PC-3 (cell line): ENCODE measurements at regions not wholly inside any gene's neighbourhood (a gene's known extent, or its start where the extent isn't known, plus 50 kb on each side); places are given as distances from the start of the nearest gene placed in this dataset.
"Not testable (repeated sequence)": the region's sequence is repeated elsewhere in the genome, so short reads cannot be mapped to it uniquely, and the experiment has no call there.

Experiments
- ATAC-seq: fragments of 200-7000 bp; cut with Tn5 transposase; 2 replicates; pipeline ENCODE4 v1.9.1; 2020; ENCODE audit warnings: mild to moderate bottlenecking, moderate library complexity
- BruUV-seq: library from RNA; stranded (reverse); fragments of 400-500 nt; replicated peaks from 2 replicates; lab custom pipeline; 2021; lab: Mats Ljungman, UMichigan
- CTCF ChIA-PET: fragments of 300-600 bp; sonication (Branson Sonifier 250); formaldehyde crosslinking; loops from one replicate; lab custom pipeline; 2022; ENCODE audit warnings: antibody characterized with exemption; lab: Charles Lee
- POLR2A ChIA-PET: fragments of 300-600 bp; sonication (Branson Sonifier 250); formaldehyde crosslinking; loops from one replicate; lab custom pipeline; 2022; ENCODE audit warnings: antibody characterized with exemption; ENCODE audit not compliant: unreplicated experiment; lab: Charles Lee
- DNase-seq: peaks from one replicate; pipeline ENCODE4 v3.0.0-alpha.2; 2015
- H2AFZ ChIP-seq: fragments of 300-600 bp; sonication (generic); 2 replicates; pipeline ENCODE4 v1.6.0; 2016; ENCODE audit warnings: antibody characterized with exemption, low read length
- H3F3A ChIP-seq: fragments of 300-600 bp; sonication (generic); one replicate; pipeline ENCODE4 v1.6.0; 2017; ENCODE audit warnings: antibody characterized with exemption, low read length, control low read depth, mild to moderate bottlenecking; ENCODE audit not compliant: unreplicated experiment
- H3K27ac ChIP-seq: fragments of 300-600 bp; sonication (generic); 2 replicates; pipeline ENCODE4 v1.5.1; 2016; ENCODE audit warnings: mild to moderate bottlenecking, low read length
- H3K27me3 ChIP-seq: fragments of 300-600 bp; sonication (generic); 2 replicates; pipeline ENCODE4 v1.6.1; 2016; ENCODE audit warnings: low read length, mixed read lengths
- H3K36me3 ChIP-seq: fragments of 300-600 bp; sonication (generic); 2 replicates; pipeline ENCODE4 v1.6.1; 2016; ENCODE audit warnings: low read depth, mixed run types, low read length, mixed read lengths
- H3K4me1 ChIP-seq: fragments of 300-600 bp; sonication (generic); 2 replicates; pipeline ENCODE4 v1.5.1; 2016; ENCODE audit warnings: low read length; ENCODE audit not compliant: insufficient read depth
- H3K4me2 ChIP-seq: fragments of 300-600 bp; sonication (generic); 2 replicates; pipeline ENCODE4 v1.6.0; 2016; ENCODE audit warnings: low read length
- H3K4me3 ChIP-seq: fragments of 300-600 bp; sonication (generic); 2 replicates; pipeline ENCODE4 v1.5.1; 2016; ENCODE audit warnings: mild to moderate bottlenecking, low read length, mixed read lengths
- H3K79me2 ChIP-seq: fragments of 300-600 bp; sonication (generic); 2 replicates; pipeline ENCODE4 v1.6.1; 2017; ENCODE audit warnings: low read length, mixed read lengths
- H3K9ac ChIP-seq: fragments of 300-600 bp; sonication (generic); 2 replicates; pipeline ENCODE4 v1.6.0; 2016; ENCODE audit warnings: mild to moderate bottlenecking, low read length
- H3K9me2 ChIP-seq: fragments of 300-600 bp; sonication (generic); replicated peaks from 2 replicates; pipeline ENCODE4 v1.6.1; 2016; ENCODE audit warnings: mixed run types, low read length, mixed read lengths
- H3K9me3 ChIP-seq: fragments of 300-600 bp; sonication (generic); 2 replicates; pipeline ENCODE4 v1.6.1; 2016; ENCODE audit warnings: low read length, mixed read lengths
- H4K20me1 ChIP-seq: fragments of 300-600 bp; sonication (generic); 2 replicates; pipeline ENCODE4 v1.6.1; 2016; ENCODE audit warnings: low read length, mixed read lengths
- EZH2 ChIP-seq: fragments of 300-600 bp; sonication (generic); IDR thresholded peaks from one replicate; pipeline ENCODE4 v1.6.1; 2017; ENCODE audit warnings: antibody characterized with exemption, mild to moderate bottlenecking, low read length; ENCODE audit not compliant: unreplicated experiment
- EZH2phosphoT487 ChIP-seq: fragments of 300-600 bp; sonication (generic); IDR thresholded peaks from 2 replicates; pipeline ENCODE4 v1.6.1; 2018; ENCODE audit warnings: mild to moderate bottlenecking, antibody characterized with exemption, low read length, borderline replicate concordance
- intact Hi-C: fragments of 100-400 bp; cut with micrococcal nuclease; formaldehyde crosslinking; loops from 2 replicates; pipeline ENCODE4 v1.9.0; 2023
- TF ChIP-seq, protein P1 (sequence below): fragments of 300-600 bp; sonication (generic); conservative IDR thresholded peaks from 2 replicates; pipeline ENCODE4 v1.5.1; 2017; ENCODE audit warnings: antibody characterized with exemption, low read depth, mild to moderate bottlenecking, low read length

DNA sequence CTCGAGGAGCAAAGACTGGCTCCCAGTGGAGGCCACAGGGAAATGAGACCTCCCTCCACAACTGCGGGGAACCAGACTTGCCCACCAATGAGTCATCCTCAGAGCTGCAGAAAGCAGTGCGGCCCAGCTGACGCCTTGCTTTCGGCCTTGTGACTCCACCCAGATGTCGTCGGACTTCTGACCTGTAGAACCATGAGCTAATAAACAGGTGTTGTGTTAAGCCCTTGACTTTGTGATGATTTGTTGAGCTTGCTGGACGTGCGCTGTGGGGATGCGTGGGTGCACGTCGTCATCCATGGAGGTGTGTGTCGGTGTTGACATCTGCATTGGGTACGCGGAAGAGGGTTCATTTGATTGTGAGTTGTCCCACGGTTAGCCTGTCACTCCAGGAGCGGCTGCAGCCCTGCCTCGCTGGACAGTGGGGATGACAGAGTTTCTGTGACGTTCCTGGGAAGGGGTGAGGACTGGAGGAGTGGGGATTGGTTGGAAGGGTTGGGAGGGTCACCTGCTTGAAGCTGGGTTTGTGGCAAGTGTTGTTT is 154.1 kb downstream of the SH3BP4 start:
- Histone ChIP-seq H3K4me1 (no peaks in the 10 kb centered on the region), H3K4me2 (no peak overlapping the region), H3K79me2 (no peaks in the 10 kb centered on the region), H3K9ac (no peak overlapping the region), H3F3A (no peaks in the 10 kb centered on the region), H3K27me3 (no peaks in the 10 kb centered on the region), H3K9me2 (no peaks in the 10 kb centered on the region), H3K9me3 (no peaks in the 10 kb centered on the region), H3K36me3 (no peaks in the 10 kb centered on the region), H2AFZ (no peak overlapping the region), H4K20me1 (no peaks in the 10 kb centered on the region), H3K27ac (no peak overlapping the region), H3K4me3 (no peak overlapping the region)
- DNase-seq (no peak), ATAC-seq (no peak)
- POLR2A ChIA-PET = no interaction called here
- CTCF ChIA-PET = interaction anchor here (0.6 kb wide), 3 partner anchors 225 to 862 kb away, joined by 3 to 4 read pairs (median 3); no protein-coding TSS in a partner anchor
- TF ChIP-seq EZH2 (no peak), EZH2phosphoT487 (no peak)
- TF ChIP-seq, protein P1, sequence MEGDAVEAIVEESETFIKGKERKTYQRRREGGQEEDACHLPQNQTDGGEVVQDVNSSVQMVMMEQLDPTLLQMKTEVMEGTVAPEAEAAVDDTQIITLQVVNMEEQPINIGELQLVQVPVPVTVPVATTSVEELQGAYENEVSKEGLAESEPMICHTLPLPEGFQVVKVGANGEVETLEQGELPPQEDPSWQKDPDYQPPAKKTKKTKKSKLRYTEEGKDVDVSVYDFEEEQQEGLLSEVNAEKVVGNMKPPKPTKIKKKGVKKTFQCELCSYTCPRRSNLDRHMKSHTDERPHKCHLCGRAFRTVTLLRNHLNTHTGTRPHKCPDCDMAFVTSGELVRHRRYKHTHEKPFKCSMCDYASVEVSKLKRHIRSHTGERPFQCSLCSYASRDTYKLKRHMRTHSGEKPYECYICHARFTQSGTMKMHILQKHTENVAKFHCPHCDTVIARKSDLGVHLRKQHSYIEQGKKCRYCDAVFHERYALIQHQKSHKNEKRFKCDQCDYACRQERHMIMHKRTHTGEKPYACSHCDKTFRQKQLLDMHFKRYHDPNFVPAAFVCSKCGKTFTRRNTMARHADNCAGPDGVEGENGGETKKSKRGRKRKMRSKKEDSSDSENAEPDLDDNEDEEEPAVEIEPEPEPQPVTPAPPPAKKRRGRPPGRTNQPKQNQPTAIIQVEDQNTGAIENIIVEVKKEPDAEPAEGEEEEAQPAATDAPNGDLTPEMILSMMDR = no peak
- intact Hi-C loops = loop anchor here (5.0 kb wide), 1 partner anchor 154 kb away; the partner anchor contains the start of gene SH3BP4
- BruUV-seq = no TSS peak

- Histone ChIP-seq H3K79me2 (no peaks in the 10 kb centered on the region), H3K9me3 (no peaks in the 10 kb centered on the region), H3K4me3 (no peak overlapping the region), H3K4me2 (no peak overlapping the region), H3F3A (no peaks in the 10 kb centered on the region), H4K20me1 (no peaks in the 10 kb centered on the region), H3K9ac (no peak overlapping the region), H3K36me3 (no peaks in the 10 kb centered on the region), H3K27me3 (no peaks in the 10 kb centered on the region), H3K4me1 (no peaks in the 10 kb centered on the region), H2AFZ (no peak overlapping the region), H3K27ac (no peak overlapping the region), H3K9me2 (no peaks in the 10 kb centered on the region)
- POLR2A ChIA-PET = no interaction called here
- intact Hi-C loops = loop anchor here (1.0 to 5.0 kb wide), 4 partner anchors 51 to 557 kb away; partner anchors contain the start of gene SH3BP4
- CTCF ChIA-PET = interaction anchor here (0.5 to 1.4 kb wide), 9 partner anchors 10 to 605 kb away, joined by 3 to 12 read pairs (median 5); no protein-coding TSS in a partner anchor
- TF ChIP-seq EZH2phosphoT487 = no peak
- TF ChIP-seq, protein P1 = peak; percentile 87
- DNase-seq (peak; percentile 81), ATAC-seq (peak; percentile 93)
- BruUV-seq = no TSS peak
Observed at GRCh38 chr2:235106874-235107639, 155.2 kb downstream of the SH3BP4 start.

GRCh38 chr2:235107640-235107951 is 155.8 kb downstream of the SH3BP4 start:
- Histone ChIP-seq H3K9ac (no peak overlapping the region), H2AFZ (no peak overlapping the region), H3K27me3 (no peaks in the 10 kb centered on the region), H3K4me3 (no peak overlapping the region), H3K79me2 (no peaks in the 10 kb centered on the region), H3K27ac (no peak overlapping the region), H3K4me2 (no peak overlapping the region), H3K9me2 (no peaks in the 10 kb centered on the region), H4K20me1 (no peaks in the 10 kb centered on the region), H3F3A (no peaks in the 10 kb centered on the region), H3K4me1 (no peaks in the 10 kb centered on the region), H3K36me3 (no peaks in the 10 kb centered on the region), H3K9me3 (no peaks in the 10 kb centered on the region)
- intact Hi-C loops = loop anchor here (1.0 to 5.0 kb wide), 4 partner anchors 51 to 557 kb away; partner anchors contain the start of gene SH3BP4
- ChIA-PET POLR2A (no interaction called here), CTCF (interaction anchor here (0.6 to 1.4 kb wide), 7 partner anchors 9 to 605 kb away, joined by 3 to 11 read pairs (median 5); no protein-coding TSS in a partner anchor)
- TF ChIP-seq EZH2 = no peak
- TF ChIP-seq, protein P1 = no peak
- TF ChIP-seq EZH2phosphoT487 = no peak
- DNase-seq (no peak), ATAC-seq (no peak)
- no TSS peak for BruUV-seq

- intact Hi-C loops = loop anchor here (5.0 kb wide), 1 partner anchor 157 kb away; the partner anchor contains the start of gene SH3BP4
Observed at GRCh38 chr2:235109561-235109960, 157.7 kb downstream of the SH3BP4 start.

More at GRCh38 chr2:235109561-235109960, 157.7 kb downstream of the SH3BP4 start:
- H3K79me2 ChIP-seq, H3K27me3 ChIP-seq, H3K27ac ChIP-seq, H3F3A ChIP-seq, CTCF ChIA-PET, POLR2A ChIA-PET, H2AFZ ChIP-seq, H3K9me2 ChIP-seq, ATAC-seq, H3K4me2 ChIP-seq, BruUV-seq, H3K9me3 ChIP-seq, H3K36me3 ChIP-seq, DNase-seq, H3K9ac ChIP-seq, H3K4me3 ChIP-seq, H4K20me1 ChIP-seq, H3K4me1 ChIP-seq: not testable (repeated sequence)
